DND-41 (cell line): ENCODE measurements at regions not wholly inside any gene's neighbourhood (a gene's known extent, or its start where the extent isn't known, plus 50 kb on each side); places are given as distances from the start of the nearest gene placed in this dataset.

ENCODE experiments used
- CTCF ChIP-seq: IDR thresholded peaks from 2 replicates; pipeline ENCODE4 v1.5.1; 2012; ENCODE audit warnings: borderline replicate concordance, low read length, moderate library complexity, mild to moderate bottlenecking; ENCODE audit not compliant: poor library complexity, severe bottlenecking; ENCODE audit errors: extremely low read depth
- EZH2 ChIP-seq: IDR thresholded peaks from 3 replicates; pipeline ENCODE4 v1.6.1; 2012; ENCODE audit warnings: borderline replicate concordance, low read depth, mild to moderate bottlenecking, moderate library complexity, low read length, inconsistent platforms; ENCODE audit not compliant: severe bottlenecking

- no peak for TF ChIP-seq CTCF
- no peak for TF ChIP-seq EZH2
Observed at GRCh38 chr1:84078108-84078841, 65.8 kb upstream of the PRKACB start.
